ENCODE measurements at regions not wholly inside any gene's neighbourhood (a gene's known extent, or its start where the extent isn't known, plus 50 kb on each side); places are given as distances from the start of the nearest gene placed in this dataset.

DNA sequence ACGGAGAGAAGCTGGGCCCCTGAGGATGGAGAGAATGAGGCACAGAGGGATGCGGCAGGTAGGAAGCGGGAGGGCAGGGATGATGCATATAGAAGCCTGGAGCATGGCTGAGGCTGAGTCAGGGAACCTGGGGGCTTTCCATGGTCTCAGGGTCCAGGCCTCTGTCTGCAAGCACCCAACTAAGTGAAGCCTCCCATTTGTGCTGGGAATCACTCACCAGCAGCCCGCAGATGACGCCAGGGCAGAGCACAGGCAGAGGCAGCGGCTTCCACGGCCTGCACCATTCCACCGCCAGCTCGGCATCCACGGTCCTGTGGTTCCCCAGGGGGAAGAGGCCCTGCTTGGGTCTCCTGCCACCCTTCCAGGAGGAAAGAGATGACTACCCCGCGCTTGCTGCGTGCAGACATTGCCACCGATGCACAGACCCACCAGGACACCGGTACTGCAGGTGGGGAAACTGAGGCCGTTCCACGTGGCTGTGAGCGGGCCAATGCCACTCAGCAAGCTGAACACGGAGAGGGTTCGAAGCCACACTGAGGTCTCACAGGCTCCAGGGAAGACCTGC, 75.5 kb downstream of the NCOR2 start:
- Histone ChIP-seq H3K4me3 (no peak overlapping the region), H3K27me3 (no peaks in the 10 kb centered on the region), H3K9me3 (no peaks in the 10 kb centered on the region), H3K4me1 (peaks cover 53 to 100% (median 88%) of the 10 kb centered on the region in 4 donors), H3K36me3 (peaks cover 16 to 54% (median 28%) of the 10 kb centered on the region in 4 donors), H3K27ac (replicated peaks in 1 of 4) (peak overlapping the region in 2 of 4 donors; percentile 81 to 83)
- WGBS = 89% methylated on average over 13 of the region's 20 CpGs
- no peak for DNase-seq (ENCODE audit: extremely low spot score)
- no peak for TF ChIP-seq POLR2A (IDR thresholded peaks at IDR 0.05; ENCODE audit: low read depth)
- no peak for TF ChIP-seq POLR2AphosphoS5 (IDR thresholded peaks at IDR 0.05)
- TF ChIP-seq, protein P1, sequence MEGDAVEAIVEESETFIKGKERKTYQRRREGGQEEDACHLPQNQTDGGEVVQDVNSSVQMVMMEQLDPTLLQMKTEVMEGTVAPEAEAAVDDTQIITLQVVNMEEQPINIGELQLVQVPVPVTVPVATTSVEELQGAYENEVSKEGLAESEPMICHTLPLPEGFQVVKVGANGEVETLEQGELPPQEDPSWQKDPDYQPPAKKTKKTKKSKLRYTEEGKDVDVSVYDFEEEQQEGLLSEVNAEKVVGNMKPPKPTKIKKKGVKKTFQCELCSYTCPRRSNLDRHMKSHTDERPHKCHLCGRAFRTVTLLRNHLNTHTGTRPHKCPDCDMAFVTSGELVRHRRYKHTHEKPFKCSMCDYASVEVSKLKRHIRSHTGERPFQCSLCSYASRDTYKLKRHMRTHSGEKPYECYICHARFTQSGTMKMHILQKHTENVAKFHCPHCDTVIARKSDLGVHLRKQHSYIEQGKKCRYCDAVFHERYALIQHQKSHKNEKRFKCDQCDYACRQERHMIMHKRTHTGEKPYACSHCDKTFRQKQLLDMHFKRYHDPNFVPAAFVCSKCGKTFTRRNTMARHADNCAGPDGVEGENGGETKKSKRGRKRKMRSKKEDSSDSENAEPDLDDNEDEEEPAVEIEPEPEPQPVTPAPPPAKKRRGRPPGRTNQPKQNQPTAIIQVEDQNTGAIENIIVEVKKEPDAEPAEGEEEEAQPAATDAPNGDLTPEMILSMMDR (IDR thresholded peaks at IDR 0.05) = no peak
- TF ChIP-seq EP300 (IDR thresholded peaks at IDR 0.05) = no peak
- intact Hi-C loops (cut with DNase I) = no loop called here

DNA sequence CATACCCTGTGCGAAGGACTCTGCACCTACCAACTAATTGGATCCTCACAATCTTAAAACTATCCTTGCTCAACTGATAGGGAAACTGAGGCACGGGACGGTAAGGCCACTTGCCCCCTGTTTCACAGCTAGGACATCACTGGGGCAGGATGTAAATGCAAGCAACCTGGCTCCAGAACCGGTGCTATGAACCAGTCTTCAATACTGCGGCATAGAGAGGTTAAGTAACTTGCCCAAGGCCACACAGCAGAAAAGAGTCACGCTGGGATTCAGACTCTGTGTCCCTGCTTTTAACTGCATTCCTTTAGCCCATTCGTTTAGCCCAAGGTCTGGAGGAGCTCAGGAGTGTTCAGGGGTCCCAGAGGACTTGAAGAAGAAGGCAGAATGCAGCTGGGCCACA, 76.1 kb downstream of the NCOR2 start:
- intact Hi-C loops (cut with DNase I) = no loop called here

DNA sequence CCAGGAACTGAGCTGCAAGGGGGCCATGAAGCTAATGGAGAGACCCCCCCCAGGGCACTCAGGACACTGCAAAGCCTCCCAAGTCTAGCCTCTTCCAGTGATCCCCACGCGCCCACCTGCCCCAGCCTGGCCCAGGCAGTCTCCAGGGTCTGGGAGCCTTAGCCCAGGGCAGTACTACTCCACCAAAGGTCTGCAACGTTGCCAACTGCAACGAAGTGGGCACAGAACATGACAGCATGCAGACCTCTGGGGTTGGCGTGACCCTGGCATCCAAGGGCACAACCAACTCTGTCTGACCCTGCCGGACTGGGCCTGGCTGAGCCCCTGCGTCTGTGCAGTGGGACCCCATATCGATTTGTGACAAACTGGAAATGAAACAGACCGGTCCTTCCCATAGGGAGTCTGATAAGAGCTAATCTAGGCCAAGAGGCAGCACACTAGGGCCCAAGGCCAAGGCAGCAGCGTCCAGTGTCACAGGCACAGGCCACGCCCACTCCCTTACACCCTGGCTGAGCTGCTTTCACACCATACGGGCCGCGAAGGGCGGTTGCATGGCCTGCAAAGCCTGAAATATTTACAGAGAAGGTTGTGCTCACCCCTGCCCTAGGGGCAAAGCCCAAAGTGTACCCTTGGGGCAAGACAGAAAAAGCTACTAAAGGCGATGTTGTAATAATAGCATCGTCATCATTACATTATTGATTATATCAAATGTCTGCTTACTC, 76.7 kb downstream of the NCOR2 start:
- H3K27ac ChIP-seq (replicated peaks in 1 of 4) = peak overlapping the region; percentile 45 to 83 (median 68)
- no peaks in the 10 kb centered on the region for H3K27me3 ChIP-seq
- H3K36me3 ChIP-seq = peaks cover 16 to 66% (median 36%) of the 10 kb centered on the region in 4 donors
- H3K4me3 ChIP-seq = no peak overlapping the region
- WGBS = 53% methylated on average over 10 of the region's 17 CpGs
- no peaks in the 10 kb centered on the region for H3K9me3 ChIP-seq
- no peak for DNase-seq (ENCODE audit: extremely low spot score)
- intact Hi-C loops (cut with DNase I) = no loop called here
- H3K4me1 ChIP-seq = peaks cover 42 to 100% (median 85%) of the 10 kb centered on the region in 4 donors
- TF ChIP-seq POLR2AphosphoS5 (IDR thresholded peaks at IDR 0.05) (no peak), POLR2A (IDR thresholded peaks at IDR 0.05; ENCODE audit: low read depth) (no peak), EP300 (IDR thresholded peaks at IDR 0.05) (no peak)
- TF ChIP-seq, protein P1 (IDR thresholded peaks at IDR 0.05) = no peak

More for the DNA sequence above, 76.1 kb downstream of the NCOR2 start:
- Histone ChIP-seq H3K4me1 (peaks cover 46 to 100% (median 88%) of the 10 kb centered on the region in 4 donors), H3K27ac (replicated peaks in 1 of 4) (peak overlapping the region in 2 of 4 donors; percentile 81 to 83), H3K36me3 (peaks cover 16 to 60% (median 30%) of the 10 kb centered on the region in 4 donors), H3K27me3 (no peaks in the 10 kb centered on the region), H3K9me3 (no peaks in the 10 kb centered on the region), H3K4me3 (no peak overlapping the region)
- no peak for DNase-seq (ENCODE audit: extremely low spot score)
- TF ChIP-seq EP300 (IDR thresholded peaks at IDR 0.05) = no peak
- TF ChIP-seq, protein P1 (IDR thresholded peaks at IDR 0.05) = no peak
- TF ChIP-seq POLR2AphosphoS5 (IDR thresholded peaks at IDR 0.05) = no peak
- no peak for TF ChIP-seq POLR2A (IDR thresholded peaks at IDR 0.05; ENCODE audit: low read depth)
- 75% methylated on average over 7 of the region's 7 CpGs for whole genome bisulfite sequencing

DNA sequence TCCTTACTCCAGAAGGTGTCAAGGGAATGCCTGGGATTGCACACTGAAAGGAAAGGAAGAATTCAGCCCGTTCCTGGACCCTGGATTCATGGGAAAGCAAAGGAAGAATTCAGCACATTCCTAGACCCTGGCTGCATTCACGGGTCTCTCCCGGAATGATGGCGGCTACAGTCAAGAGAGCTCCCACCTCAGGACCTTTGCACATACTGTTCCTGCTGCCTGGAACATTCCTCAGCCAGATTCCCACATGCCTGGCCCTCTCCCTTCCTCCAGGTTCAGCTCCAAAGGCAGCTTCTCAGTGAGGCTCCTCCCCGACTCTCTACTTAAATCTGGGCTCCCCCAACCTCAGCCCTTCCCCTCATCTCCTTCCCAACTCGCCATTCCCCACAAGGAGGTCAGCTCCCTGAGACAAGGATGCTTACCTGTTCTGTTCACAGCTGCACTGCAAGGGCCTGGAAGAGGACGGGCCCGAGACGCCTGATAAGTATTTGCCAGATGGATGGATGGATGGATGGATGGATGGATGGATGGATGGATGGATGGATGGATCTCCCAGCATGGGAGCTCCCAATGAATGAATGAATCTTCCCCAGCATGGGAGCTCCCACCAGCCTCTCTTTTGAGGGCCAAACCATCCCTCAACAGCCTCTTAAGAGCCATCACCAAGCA, 77.4 kb downstream of the NCOR2 start:
- Histone ChIP-seq H3K4me1 (peaks cover 39 to 98% (median 80%) of the 10 kb centered on the region in 4 donors), H3K9me3 (no peaks in the 10 kb centered on the region), H3K27me3 (no peaks in the 10 kb centered on the region), H3K36me3 (peaks cover 16 to 71% (median 39%) of the 10 kb centered on the region in 4 donors), H3K4me3 (no peak overlapping the region), H3K27ac (replicated peaks in 1 of 4) (peak overlapping the region; percentile 55 to 83 (median 77))
- intact Hi-C loops (cut with DNase I) = no loop called here
- 95% methylated on average over 9 of the region's 9 CpGs for WGBS
- TF ChIP-seq POLR2A (IDR thresholded peaks at IDR 0.05; ENCODE audit: low read depth) (no peak), POLR2AphosphoS5 (IDR thresholded peaks at IDR 0.05) (peak in 1 of 2 donors; percentile 20), EP300 (IDR thresholded peaks at IDR 0.05) (no peak)
- TF ChIP-seq, protein P1 (IDR thresholded peaks at IDR 0.05) = no peak
- DNase-seq (ENCODE audit: extremely low spot score) = no peak
